22Rv1 (cell line): ENCODE measurements at regions not wholly inside any gene's neighbourhood (a gene's known extent, or its start where the extent isn't known, plus 50 kb on each side); places are given as distances from the start of the nearest gene placed in this dataset.
"Not testable (repeated sequence)": the region's sequence is repeated elsewhere in the genome, so short reads cannot be mapped to it uniquely, and the experiment has no call there.

Experiments
- H3K27ac ChIP-seq: fragments of 450-650 bp; 2 replicates; pipeline ENCODE4 v1.5.1; 2017
- CTCF ChIP-seq: fragments of 450-650 bp; IDR thresholded peaks from 2 replicates; pipeline ENCODE4 v1.5.1; 2017; ENCODE audit warnings: mild to moderate bottlenecking
- ZFX ChIP-seq: fragments of 450-650 bp; IDR thresholded peaks from 2 replicates; pipeline ENCODE4 v1.6.1; 2017; ENCODE audit warnings: antibody characterized with exemption, borderline replicate concordance

GRCh38 chr3:110871869-110872268, 199.7 kb upstream of the NECTIN3 start:
- no peak overlapping the region for H3K27ac ChIP-seq
- TF ChIP-seq ZFX: no peak
- no peak for TF ChIP-seq CTCF

GRCh38 chr3:110878692-110879091, 192.9 kb upstream of the NECTIN3 start:
- no peak overlapping the region for H3K27ac ChIP-seq
- TF ChIP-seq CTCF: no peak
- TF ChIP-seq ZFX: no peak

GRCh38 chr3:110881069-110881468, 190.5 kb upstream of the NECTIN3 start:
- no peak overlapping the region for H3K27ac ChIP-seq
- TF ChIP-seq CTCF: peak; percentile 54
- TF ChIP-seq ZFX: no peak

- TF ChIP-seq CTCF: no peak
These were observed 185.3 kb upstream of the NECTIN3 start for GRCh38 chr3:110886222-110886893.

GRCh38 chr3:110887176-110887575, 184.4 kb upstream of the NECTIN3 start:
- TF ChIP-seq ZFX (no peak), CTCF (no peak)
- H3K27ac ChIP-seq: no peak overlapping the region

More at GRCh38 chr3:110886222-110886893, 185.3 kb upstream of the NECTIN3 start:
- no peak overlapping the region for H3K27ac ChIP-seq

GRCh38 chr3:110888625-110889375, 182.8 kb upstream of the NECTIN3 start:
- H3K27ac ChIP-seq: not testable (repeated sequence)

- H3K27ac ChIP-seq: not testable (repeated sequence)
These were observed 182.3 kb upstream of the NECTIN3 start for GRCh38 chr3:110889376-110889699.

- H3K27ac ChIP-seq: no peak overlapping the region
- TF ChIP-seq CTCF (no peak), ZFX (no peak)
These were observed 177.0 kb upstream of the NECTIN3 start for GRCh38 chr3:110894574-110894973.
